ENCODE measurements at regions not wholly inside any gene's neighbourhood (a gene's known extent, or its start where the extent isn't known, plus 50 kb on each side); places are given as distances from the start of the nearest gene placed in this dataset.

DNA sequence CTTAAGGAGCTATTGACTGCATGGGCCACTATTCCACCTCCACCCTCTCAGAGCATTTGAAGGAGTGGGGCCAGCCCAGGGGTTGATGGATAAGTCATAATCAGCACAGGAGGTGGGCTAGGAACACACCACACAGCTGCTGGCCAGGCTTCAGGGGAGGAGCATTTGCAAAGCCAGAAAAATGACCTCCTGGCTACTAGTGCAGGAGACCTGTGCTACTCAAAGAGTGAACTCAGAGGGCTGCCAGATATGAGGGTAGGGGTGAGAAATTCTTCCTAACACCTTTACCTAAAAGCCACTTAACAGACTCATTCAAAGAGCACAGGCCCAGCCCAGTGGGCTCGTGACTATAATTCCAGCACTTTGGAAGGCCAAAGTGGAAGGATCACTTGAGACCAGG lies 210.8 kb downstream of the TBXT start:
- DNase-seq (ENCODE audit: low spot score), result no peak

DNA sequence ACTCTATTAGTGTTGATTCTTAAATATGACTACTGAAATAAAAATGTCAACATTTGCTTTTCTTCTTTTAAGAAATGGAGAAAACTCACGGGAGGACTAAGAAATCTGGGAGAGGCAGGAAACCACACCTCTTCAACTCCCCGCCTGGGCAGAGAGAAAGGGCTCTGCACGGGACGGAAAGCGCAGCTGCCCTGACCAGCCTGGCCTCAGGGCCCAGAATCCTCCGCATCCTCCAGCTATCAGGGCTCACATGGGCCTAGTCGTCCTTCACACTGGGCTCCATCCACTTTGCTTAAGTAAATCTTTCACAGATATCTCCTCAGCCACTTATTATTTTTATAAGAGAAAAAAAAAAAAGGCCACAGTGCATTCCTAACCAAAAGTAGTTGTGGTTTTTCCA lies 215.1 kb downstream of the TBXT start:
- no peak for DNase-seq (ENCODE audit: low spot score)

DNA sequence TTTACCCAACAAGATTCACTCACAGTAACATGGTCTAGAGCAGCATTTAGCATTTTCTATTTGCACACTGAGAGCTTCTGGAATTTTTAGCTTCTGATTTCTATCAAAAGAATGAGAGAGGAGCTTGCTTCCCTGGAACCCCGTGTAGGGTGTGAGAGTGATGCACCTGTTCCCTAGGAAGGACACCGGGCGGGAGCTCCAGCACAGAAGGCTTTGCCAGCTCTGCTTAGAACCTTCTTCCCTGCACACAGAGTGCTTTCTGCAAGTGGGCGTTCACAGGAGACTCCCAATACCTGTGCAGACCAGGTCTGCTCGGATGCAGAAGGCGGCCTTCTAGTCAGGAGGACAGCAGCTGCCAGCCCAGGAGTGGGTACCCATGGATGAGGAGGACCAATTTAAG lies 217.3 kb downstream of the TBXT start:
- DNase-seq (ENCODE audit: low spot score), result no peak

DNA sequence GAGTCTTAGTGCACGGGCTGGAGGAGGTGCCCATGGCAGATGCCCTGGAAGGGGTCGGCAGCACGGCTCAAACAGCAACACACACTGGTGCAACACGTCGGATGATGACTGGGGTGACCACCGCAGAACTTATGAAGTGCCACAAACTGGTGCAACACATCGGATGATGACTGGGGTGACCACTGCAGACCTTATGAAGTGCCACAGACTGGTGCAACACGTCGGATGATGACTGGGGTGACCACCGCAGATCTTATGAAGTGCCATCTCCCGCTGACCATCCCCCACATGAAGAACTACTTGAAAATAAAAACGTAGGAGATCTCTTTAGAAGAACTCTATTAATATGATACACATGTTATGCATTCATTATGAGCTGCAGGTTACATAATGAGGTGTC lies 218.3 kb downstream of the TBXT start:
- DNase-seq (ENCODE audit: low spot score), result no peak

DNA sequence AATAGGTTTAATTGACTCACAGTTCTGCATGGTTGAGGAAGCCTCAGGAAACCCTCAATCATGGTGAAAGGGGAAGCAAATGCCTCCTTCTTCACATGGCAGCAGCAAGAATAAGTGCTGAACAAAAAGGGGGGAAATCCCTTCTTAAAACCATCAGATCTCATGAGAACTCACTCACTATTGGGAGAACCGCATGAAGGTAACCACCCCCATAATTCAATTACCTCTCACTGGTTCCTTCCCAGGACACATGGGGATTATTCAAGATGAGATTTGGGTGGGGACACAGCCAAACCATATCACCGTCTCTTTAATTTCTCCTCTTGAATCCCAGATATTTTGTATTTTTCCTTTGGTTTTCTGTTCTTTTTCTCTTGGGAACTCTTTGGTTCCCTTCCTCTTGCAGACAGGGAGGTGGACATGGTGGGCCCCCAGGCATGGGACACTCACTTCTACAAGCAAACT lies 223.6 kb downstream of the TBXT start:
- DNase-seq (ENCODE audit: low spot score), result no peak

DNA sequence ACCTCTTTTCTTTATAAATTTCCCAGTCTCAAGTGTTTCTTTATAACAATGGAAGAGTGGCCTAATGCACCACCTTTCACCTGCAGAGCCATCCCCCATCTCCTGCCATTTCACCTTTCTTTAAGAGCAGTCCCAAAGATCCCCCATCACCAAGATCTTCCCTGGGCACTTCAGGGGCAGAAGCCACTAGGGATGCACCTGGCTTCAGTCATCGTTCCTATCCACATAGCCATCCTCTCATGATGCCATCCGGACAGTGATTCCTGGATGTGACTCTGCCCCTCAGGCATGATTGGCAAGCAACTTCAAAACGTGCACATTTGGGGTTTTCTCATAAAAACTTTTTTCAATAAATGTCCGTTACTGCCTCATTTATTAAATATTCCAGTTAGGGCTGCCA lies 225.9 kb downstream of the TBXT start:
- no peak for DNase-seq (ENCODE audit: low spot score)

DNA sequence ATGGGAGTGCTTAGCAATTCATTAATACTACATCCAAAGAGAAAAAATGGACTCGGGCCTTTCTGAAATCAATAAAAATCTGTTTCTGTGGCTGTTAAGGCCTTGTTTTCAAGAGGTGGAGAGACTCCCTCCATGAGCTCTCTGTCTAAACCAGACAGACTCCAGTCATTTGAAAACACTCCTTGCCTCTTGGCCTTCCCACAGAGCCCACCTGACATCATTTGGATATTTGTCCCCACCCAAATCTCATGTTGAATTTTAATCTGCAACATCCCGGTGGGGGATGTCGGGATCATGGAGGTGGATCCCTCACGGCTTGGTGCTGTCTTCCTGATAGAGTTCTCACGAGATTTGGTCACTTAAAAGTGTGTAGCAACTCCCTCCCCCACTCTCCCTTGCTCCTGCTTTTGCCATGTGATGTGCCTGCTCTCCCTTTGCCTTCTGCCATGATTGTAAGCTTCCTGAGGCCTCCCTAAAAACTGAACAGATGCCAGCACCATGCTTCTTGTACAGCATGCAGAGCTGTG lies 226.3 kb downstream of the TBXT start:
- DNase-seq (ENCODE audit: low spot score), result no peak

DNA sequence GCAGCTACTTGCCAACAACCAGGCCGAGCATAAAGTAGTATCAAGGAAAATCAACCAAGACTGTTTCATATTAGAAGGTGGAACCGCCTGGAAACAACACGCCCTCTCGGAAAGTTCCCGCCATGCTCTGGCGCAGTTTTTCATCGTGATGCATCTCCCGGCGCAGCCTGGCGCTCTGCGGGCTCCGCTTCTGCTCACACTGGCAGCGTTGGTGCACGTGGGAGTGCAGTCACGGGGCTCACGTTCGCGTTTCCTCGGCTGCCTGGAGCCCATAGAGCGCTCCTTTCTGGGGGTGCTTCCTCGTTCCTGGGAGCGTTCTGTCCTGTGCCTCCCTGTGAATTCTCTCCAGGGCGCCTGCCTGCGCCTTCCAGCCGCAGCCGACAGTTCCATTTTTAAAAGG lies 227.3 kb downstream of the TBXT start:
- DNase-seq (ENCODE audit: low spot score), result no peak

DNA sequence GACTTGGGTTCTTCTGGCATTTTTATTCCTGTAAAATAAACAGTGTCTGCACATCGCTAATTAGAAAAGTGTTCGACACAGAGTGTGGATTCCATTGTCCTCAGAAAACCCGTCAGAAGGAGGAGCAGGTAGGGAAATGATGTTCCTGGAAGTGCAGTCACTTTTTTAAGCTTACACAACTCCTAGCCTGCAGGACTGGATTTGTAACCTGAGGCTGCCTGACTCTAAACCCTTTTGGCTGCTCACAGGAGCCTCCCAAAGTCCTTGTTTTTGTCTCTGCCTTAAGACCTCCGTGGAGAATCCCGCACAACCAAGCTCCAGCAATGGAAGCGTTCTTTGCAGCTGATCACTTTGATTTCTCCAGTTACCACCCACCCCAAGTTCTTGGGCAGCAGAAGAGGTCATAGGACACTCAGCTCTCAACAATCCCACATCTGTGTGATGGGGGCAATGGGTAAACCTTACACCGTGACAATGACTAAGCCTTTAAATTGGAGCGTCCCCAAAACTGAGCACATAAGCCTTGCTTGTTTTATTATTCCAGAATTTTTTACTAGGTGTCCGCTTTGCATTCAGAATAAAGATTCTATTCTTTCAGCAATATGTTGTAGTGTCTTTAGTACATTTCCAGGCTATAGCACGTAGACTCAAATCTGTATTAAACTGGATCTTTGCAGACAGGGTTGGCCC lies 227.9 kb downstream of the TBXT start:
- no peak for DNase-seq (ENCODE audit: low spot score)

DNA sequence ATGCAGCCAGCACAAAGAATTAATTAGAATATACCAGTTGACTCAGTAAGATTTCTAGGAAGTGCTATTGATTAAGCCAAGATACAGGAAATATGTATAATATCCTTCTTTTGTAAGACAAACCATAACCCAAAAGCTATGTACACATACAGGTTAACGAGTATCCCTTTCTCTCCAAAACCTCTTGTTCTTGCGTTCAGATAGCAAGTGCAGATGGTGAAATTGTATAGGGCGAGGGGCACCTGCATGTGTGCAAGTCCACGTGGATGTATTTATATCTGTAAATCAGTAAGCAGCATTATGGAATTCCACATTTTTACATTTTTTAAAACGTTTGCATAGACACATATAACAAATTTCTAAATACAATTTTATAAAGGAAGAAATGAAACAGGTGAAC lies 228.6 kb downstream of the TBXT start:
- DNase-seq (ENCODE audit: low spot score), result no peak

DNA sequence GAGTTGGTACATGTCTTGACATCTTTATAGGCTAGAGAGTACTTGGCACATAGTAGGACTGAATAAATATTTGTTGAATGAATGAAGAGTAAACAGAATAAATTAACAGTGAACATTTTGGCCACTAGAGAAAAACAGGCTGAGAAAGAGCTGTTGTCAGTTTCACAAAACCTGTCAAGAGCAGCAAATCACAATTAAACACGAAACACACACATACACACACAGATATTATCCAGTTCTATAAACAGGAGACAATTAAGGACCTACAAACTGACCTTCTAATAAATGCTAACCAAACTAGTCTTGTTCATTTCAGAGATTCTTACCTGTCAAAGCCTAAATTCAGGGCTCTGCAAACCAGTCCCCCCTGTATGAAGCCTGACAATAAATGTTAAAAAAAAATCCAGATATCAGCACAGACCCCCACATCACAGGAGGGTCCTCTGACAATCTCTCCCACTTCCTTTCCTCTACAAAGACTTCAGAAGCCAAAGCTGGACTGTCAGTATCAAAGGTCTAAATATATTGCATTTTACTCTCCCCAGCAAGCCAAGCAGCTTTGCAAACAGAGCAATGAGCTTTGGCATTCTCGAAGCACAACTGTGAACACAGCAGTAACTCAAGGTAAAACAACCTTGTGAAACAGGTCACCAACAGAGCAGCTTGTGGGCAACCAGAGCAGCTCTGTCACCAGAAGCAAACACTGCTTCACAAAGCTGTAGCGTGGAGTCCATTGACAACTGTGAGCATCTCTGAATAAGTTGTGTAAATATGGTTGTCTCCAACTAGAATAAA lies 229.9 kb downstream of the TBXT start:
- no peak for DNase-seq (ENCODE audit: low spot score)

DNA sequence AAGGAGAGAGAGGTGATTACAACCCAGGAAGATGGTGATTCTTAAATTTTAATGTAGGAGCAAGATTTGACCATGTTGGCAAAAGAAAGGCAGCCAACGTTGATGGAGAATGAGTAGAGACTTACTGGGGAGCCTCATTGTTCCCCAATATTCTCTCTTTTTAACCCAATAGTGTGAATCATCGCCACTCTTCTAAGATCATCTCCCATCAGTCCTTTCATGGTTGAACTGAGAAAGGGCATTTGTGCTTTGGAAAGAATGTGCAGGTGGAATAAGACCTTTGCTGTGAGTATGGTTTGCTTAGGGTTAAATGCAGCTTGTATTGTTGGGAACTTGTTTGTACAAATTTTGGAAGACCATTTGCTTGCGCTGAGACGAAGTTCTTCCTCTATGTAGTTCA lies 231.0 kb downstream of the TBXT start:
- DNase-seq (ENCODE audit: low spot score), result no peak

DNA sequence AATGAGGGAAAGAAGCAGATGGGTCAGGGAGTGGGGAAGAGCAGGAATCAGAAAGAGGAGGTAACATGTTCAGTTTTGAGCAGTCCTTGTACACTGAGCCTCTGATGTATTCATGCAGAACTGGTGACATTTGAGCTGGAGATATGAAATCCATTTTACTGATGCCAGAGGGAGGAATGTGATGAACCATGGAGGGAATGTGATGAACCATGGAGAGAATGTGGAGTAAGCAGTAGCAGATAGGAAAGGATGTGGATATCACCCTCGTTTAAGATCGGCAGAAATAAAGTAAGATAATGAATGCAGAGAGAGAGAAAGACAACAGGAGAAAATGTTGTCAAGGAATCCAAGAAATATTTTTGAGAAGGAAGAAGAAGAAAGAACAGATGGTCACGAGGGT lies 231.6 kb downstream of the TBXT start:
- DNase-seq (ENCODE audit: low spot score), result no peak

DNA sequence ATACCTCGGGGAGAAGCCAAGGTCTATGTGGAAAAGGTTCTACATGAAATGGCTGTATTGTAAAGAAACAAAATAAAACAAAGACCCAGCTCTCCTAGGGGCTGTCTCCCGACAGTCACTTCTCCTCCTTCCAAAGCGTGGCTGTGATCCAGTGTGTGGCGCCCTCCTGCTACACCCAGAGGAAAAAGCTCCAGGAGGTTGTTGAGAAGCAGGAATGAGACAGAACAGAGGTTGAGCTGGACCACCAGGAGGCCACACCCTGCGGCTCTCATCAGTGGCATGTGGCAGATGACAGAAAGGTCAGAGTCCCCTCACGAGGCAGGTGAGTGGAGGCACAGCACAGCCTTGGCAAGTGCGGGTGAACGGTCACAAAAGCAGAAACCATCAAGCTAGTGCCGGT lies 236.0 kb downstream of the TBXT start:
- no peak for DNase-seq (ENCODE audit: low spot score)

DNA sequence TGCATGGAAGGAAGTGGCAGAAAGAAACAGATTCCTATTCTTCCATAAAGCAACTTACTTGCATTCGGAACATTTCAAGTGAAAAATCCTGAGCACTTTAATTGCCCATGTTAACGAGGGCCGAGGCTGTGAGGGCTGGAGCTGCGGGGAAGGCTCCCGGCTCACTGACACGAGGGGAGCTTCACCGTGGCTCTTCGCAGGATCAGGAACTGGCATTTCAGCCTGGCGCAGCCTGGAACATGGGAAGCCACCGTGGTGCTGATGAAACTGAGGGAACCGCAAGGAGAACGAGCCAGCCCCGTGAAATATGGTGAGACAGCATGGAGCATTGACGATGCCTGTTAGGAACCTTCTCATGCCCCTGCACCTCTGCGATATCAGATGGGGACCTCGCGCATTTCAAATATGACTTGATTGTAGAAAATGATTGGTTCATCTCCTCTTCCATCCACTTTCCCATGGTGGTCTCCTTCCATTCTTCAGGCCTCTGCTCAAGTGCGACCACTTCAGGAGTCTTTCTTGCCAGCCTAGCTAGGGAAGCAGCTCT lies 236.9 kb downstream of the TBXT start:
- no peak for DNase-seq (ENCODE audit: low spot score)

DNA sequence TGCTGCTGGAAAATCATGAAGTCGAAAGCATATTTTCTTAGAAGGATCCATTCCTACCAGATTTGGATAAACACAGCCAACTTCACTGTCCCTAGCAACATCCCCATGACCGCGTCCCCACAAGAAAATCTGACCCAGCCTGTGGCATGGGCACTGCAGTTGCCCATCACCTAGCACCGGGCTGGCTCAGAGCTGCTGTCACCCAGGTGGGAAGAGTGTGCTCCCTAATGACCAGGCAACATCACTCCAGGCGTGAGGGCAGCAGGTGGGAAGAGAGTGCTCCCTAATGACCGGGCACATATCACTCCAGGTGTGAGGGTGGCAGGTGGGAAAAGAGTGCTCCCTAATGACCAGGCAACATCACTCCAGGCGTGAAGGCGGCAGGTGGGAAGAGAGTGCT lies 238.0 kb downstream of the TBXT start:
- no peak for DNase-seq (ENCODE audit: low spot score)

DNA sequence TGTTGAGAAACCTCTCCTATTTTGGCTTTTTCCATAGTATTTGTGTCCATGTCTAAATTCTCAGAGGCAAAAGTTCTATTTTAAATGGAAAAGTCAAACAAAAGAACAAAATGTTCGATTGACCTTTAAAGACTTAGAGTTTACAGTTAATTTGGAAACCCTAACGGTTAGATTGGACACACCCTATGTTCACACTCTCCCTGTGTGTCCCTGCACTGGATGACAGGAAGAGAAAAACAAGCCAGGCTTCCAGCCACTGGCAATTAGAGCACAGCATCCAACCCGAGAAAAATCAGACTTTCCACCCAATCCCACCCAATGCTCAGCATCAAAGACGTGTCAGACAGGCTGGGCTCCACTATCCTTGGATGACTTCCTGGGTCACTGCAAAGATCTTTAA lies 241.3 kb downstream of the TBXT start:
- no peak for DNase-seq (ENCODE audit: low spot score)

DNA sequence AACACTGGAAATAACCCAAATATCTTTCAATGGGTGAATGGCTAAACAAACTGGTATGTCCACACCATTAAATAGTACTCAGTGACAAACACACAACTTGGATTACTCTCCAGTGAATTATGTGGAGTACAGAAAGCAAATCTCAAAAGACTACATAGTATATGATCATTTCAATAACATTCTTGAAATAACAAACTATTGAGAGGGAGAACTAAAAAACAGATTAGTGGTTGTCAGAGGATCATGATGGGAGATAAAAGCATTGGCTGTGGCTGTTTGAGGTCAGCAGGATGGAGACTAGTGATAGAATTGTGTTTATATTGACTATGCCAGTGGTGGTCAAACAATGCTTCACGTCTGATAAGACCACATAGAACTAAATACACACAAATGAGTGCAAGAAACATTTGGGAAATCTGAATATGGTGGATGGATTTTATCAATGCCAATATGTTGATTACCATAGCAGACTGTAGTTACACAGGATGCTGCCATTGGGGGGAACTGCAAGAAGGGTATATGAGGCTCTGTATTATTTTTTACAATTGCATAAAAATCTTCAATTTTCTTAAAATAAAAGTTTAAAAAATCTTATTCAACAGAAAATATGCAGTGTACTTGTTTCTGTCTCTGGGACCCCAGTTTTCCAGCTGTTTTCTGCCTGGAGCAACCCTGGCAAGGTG lies 242.0 kb downstream of the TBXT start:
- DNase-seq (ENCODE audit: low spot score), result no peak

DNA sequence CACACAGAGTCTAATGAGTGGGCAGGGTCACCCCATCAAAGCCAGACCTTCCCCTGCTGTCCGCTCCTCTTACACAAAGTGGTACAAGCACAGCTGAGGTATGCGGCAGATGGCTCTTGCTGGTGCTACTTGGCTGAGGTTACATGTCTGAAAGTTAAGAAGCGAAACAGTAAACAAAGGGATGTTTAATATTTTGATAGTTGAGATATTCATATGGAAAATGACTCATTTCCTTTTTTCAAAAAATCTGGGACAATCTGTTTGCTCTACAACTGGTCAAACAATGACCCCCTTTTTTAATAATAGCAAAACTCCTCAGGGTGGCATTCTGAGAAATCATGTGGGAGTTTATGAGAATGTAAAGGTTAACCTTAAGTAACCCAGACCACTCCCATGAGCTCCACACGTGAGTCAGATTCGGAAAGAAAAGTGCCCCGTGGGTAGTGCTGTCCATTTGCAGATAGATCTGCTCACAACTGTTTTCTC lies 245.3 kb downstream of the TBXT start:
- no peak for DNase-seq (ENCODE audit: low spot score)

DNA sequence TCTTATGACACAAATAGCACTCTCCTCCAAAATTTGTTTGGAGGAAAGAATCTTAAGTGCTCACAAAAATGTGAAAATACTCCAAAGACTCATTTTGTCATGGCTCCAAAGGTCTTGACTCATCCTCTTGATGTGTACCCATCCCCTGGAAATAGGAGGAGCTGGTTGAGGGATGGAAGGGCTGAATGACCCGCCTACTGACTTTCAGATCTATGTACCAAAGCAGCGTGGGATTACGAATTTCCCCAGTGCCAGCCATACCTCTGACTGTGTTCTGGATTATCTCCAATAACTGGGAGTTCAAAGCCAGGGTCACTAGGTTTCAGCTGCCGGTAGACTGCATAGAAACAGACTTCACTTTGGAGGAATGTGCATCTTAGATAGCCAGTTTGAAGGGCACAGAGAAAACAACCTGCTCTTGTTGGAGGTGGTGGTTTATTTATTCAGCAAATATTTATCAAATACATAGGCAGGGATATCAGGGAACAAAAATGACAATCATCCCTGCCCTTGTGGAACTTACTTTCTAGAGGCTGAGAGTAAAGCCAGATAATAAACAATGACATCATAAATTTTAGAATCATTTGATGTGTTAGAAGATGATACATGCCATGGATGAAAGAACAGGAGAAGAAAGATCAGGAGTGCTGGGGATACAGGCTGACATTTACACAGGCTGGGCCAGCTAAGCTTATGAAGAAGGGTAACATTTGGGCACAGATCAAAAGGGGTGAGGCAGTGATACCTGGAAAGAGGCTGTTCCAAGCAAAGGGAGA lies 246.6 kb downstream of the TBXT start:
- DNase-seq (ENCODE audit: low spot score), result no peak

DNA sequence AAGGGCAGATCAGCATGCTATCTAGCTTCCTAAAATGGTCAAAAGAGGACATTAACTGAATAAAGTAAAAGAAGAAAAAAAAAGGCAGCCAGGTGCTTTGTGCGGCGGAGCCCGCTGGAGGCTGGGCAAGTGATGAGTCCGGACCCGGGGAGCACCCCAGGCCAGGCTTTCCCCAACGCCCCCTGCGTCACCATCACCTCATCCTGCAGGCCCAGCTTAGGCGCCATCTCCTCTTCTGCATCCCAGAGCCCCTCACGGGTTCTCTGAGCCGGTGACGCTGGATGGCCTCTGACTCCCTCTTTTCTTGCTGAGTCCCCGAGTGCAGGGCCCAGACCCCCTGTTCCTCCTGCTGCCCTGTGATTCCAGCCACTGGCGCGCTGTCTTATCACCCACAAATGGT lies 250.1 kb downstream of the TBXT start:
- DNase-seq (ENCODE audit: low spot score), result no peak
